Activated naive CD4-positive, alpha-beta T cell treated with anti-CD3 and anti-CD28 coated beads, Interleukin-2, amount 50 U/mL, for 24 hours (primary cell): ENCODE measurements at regions not wholly inside any gene's neighbourhood (a gene's known extent, or its start where the extent isn't known, plus 50 kb on each side); places are given as distances from the start of the nearest gene placed in this dataset.

ENCODE experiments used
- H3K27ac Mint-ChIP-seq: one replicate; pipeline ENCODE4 v1.8.0; 2021; ENCODE audit warnings: mild to moderate bottlenecking, mixed read lengths
- H3K27me3 Mint-ChIP-seq: one replicate; pipeline ENCODE4 v1.8.0; 2021; ENCODE audit warnings: mixed read lengths
- H3K36me3 Mint-ChIP-seq: one replicate; pipeline ENCODE4 v1.8.0; 2021; ENCODE audit warnings: mixed read lengths
- H3K4me1 Mint-ChIP-seq: one replicate; pipeline ENCODE4 v1.8.0; 2021; ENCODE audit warnings: mixed read lengths
- H3K4me3 Mint-ChIP-seq: one replicate; pipeline ENCODE4 v1.8.0; 2021; ENCODE audit warnings: mild to moderate bottlenecking, mixed read lengths
- H3K9me3 Mint-ChIP-seq: one replicate; pipeline ENCODE4 v1.8.0; 2021; ENCODE audit warnings: mixed read lengths

DNA sequence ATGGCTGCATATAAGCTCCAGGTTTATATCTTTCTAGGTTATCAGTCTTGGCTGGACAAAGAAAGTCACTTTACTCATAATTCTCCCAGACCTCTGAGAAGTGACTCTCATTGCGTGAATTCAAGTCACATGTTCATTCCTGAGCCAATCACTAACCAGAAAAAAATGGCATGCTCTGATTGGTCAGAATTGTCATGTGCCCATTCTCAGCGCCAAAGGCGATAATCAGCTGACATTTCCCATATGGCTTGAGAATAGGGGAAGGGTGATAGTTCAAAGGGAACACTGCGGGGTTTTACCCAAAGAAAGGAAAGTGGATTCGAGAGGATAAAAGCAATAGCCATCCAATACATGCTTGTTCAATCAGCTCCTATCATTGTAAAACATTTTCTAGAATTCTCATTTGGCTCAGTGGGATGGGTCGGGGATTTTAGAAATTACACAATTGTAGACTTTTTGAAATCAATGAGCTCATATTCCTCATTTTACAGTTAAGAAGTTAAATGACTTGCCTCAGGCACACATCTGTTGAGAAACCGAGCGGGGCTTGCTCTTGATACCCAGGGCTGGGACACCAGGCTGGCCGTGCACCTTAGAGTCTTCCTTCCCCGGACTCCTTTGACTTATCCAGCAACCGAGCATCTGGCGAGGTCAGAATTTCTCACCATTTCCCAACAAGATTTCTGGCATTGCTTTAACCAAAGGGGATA, 454.0 kb upstream of the TBX3 start:
- Mint-ChIP-seq H3K9me3 (peaks cover 14% of the 10 kb centered on the region), H3K27me3 (no peaks in the 10 kb centered on the region), H3K4me1 (no peaks in the 10 kb centered on the region), H3K36me3 (no peaks in the 10 kb centered on the region), H3K27ac (no peak overlapping the region), H3K4me3 (no peak overlapping the region)

DNA sequence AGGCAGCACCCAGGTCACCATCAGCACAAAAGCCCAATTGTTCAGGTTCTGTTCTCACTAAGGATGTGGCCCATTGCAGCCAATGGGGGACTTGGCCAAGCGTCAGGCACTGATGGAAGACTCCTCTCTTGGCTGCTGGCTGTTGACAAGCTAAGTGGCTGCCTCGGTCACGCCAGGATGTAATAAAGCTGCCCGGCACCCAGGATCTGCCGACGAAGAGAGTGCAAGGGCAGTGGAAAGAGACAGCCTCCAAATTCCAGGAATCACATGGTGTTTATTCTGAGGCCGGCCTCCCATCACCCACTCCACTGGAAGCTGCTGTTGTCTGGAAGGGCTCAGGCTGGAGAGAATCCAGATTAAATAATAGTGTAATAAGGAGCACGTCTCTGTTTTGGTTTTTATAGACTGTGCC, 451.8 kb upstream of the TBX3 start:
- no peak overlapping the region for H3K4me3 Mint-ChIP-seq
- H3K36me3 Mint-ChIP-seq: no peaks in the 10 kb centered on the region
- H3K27ac Mint-ChIP-seq: no peak overlapping the region
- H3K9me3 Mint-ChIP-seq: peaks cover 14% of the 10 kb centered on the region
- H3K4me1 Mint-ChIP-seq: no peaks in the 10 kb centered on the region
- no peaks in the 10 kb centered on the region for H3K27me3 Mint-ChIP-seq

DNA sequence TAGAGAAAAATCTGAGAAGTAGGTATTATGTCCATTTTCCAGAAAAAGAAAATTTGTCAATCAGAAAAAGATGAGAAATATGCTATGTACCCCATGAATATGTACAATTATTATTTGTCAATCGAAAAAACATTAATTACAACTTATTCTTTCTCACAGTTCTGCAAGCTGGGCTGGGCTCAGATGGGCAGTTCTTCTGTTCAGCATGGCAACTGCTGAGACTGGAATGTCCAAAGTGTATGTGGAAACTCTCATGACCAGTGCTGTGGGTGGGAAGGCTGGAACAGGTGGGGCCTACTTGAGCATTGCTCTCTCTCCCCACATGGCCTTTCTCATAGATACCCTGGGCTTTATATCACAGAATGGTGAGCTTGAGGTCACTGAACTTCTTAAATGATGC, 450.3 kb upstream of the TBX3 start:
- no peaks in the 10 kb centered on the region for H3K36me3 Mint-ChIP-seq
- no peak overlapping the region for H3K4me3 Mint-ChIP-seq
- no peaks in the 10 kb centered on the region for H3K27me3 Mint-ChIP-seq
- no peak overlapping the region for H3K27ac Mint-ChIP-seq
- H3K9me3 Mint-ChIP-seq: peaks cover 9% of the 10 kb centered on the region
- H3K4me1 Mint-ChIP-seq: no peaks in the 10 kb centered on the region

DNA sequence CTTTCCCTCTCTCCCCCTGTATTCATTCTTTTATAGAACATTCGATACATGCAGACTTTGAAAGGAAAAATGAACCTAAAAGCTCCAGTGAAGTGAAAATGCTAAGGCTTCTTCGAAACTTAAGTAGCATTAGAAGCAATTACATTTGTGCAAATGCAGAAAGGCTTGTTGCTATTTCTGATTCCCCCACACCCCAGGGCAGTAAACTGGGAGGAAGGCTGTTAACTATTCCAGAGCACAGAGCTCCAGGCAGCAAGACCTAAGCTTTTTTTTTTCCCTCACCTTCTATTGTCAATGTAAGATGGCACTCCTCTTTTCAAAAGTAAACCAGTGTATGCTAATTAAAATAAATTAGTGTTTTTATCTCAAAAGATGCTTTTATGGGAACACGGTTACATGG, 448.9 kb upstream of the TBX3 start:
- Mint-ChIP-seq H3K4me3 (no peak overlapping the region), H3K27me3 (no peaks in the 10 kb centered on the region)

DNA sequence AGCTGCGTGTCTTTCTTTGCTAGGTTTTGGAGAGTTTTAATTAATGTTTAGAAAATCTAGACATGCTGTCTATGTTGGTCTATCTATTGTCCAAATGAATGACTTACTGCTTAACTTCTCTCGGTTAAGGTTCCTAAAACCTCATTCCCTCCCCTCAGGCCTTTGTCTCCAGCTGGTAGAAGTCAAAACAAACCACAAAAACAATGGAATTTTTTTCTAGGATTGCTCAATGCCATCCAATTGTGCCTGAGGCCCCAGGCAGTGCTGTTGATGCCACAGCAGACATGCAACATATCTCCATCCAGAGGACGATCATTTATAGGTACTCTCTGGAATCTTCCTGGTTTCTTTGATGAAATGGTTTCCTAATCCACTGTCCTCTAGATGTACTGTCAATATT, 448.2 kb upstream of the TBX3 start:
- Mint-ChIP-seq H3K4me3 (no peak overlapping the region), H3K27ac (no peak overlapping the region), H3K9me3 (peaks cover 9% of the 10 kb centered on the region), H3K4me1 (no peaks in the 10 kb centered on the region), H3K27me3 (no peaks in the 10 kb centered on the region), H3K36me3 (no peaks in the 10 kb centered on the region)

More for the DNA sequence above, 448.9 kb upstream of the TBX3 start:
- Mint-ChIP-seq H3K27ac (no peak overlapping the region), H3K4me1 (no peaks in the 10 kb centered on the region), H3K36me3 (no peaks in the 10 kb centered on the region), H3K9me3 (peaks cover 9% of the 10 kb centered on the region)

DNA sequence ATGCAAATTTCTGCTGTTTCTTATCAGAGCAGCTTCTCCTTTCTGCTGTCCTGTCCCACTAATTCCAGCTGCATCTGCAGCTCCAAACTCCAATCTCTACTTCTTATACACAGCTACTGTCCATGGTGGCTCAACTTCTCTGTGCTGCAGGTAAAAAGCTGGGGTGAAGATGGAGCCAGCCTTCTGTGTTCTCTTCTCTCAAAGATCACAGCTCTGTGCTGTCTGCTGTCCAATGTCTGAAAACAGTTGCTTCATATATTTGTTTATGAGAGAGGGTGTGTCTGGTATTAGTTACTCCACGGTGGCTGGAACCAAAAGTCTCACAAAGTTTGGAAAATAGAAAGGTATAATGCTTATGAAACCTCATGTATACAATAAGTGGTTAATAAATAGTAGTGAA, 445.8 kb upstream of the TBX3 start:
- H3K4me3 Mint-ChIP-seq: no peak overlapping the region
- no peaks in the 10 kb centered on the region for H3K4me1 Mint-ChIP-seq
- H3K36me3 Mint-ChIP-seq: no peaks in the 10 kb centered on the region
- H3K27ac Mint-ChIP-seq: no peak overlapping the region
- H3K27me3 Mint-ChIP-seq: no peaks in the 10 kb centered on the region
- H3K9me3 Mint-ChIP-seq: no peaks in the 10 kb centered on the region

DNA sequence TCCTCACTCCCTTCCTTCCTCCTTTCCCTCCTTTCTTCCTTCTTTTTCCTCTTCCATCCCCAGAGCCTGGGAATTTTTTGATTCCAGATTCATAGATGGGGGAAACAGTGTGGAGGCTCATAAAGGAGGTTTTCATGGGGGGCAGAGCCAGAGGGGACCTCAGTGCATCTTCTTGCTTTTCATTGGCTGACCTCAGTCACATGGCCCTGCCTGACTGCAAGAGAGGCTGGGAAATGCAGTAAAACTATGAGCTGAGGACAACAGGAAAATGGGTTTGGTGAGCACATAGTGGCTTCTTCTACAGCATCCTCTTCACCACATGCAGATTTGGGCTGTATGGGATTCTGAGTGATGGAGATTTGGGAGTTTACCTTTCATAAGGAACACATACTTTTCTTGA, 437.1 kb upstream of the TBX3 start:
- H3K36me3 Mint-ChIP-seq: no peaks in the 10 kb centered on the region

DNA sequence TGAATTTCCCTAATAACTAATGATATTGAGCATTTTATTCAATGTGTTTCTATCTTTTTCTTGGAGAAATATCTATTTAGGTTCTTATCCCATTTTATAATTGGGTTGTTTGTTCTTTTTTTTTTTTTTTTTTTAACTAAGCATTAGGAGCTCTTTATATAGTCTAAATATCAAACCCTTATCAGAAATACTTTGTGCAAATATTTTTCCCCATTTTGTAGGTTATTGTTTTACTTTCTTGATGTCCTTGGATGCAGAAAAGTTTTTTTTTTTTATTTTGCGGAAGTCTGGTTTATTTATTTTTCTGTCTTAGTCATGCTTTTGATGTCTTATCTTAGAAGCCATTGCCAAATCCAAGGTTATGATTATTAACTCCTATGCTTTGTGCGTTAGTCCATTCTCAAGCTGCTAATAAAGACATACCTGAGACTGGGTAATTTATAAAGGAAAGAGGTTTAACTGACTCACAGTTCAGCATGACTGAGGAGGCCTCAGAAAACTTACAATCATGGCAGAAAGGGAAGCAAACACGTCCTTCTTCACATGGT, 434.3 kb upstream of the TBX3 start:
- Mint-ChIP-seq H3K27ac (no peak overlapping the region), H3K36me3 (no peaks in the 10 kb centered on the region), H3K4me1 (no peaks in the 10 kb centered on the region), H3K4me3 (no peak overlapping the region), H3K9me3 (peaks cover 15% of the 10 kb centered on the region), H3K27me3 (no peaks in the 10 kb centered on the region)

More for the DNA sequence above, 437.1 kb upstream of the TBX3 start:
- H3K9me3 Mint-ChIP-seq: peaks cover 15% of the 10 kb centered on the region
- H3K4me3 Mint-ChIP-seq: no peak overlapping the region
- no peaks in the 10 kb centered on the region for H3K27me3 Mint-ChIP-seq
- no peaks in the 10 kb centered on the region for H3K4me1 Mint-ChIP-seq
- no peak overlapping the region for H3K27ac Mint-ChIP-seq

DNA sequence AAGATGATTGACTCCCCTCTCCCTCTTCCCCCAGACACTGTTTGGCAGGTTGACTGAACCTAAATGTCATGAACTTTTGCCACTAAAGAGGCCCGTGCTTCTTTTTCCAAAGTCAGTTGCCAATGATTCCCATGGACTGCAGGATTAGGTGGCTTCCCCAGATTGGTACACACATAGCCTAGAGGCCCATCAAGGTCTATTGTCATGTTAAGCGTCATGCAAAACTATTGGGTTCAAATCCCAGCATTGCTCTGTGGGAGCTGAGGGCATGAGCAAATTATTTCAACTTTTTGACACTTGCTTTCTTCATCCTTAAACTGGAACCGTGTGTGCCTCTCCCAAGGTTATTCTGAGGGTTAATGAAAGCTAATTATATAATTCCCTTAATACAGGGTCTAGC, 430.2 kb upstream of the TBX3 start:
- no peak overlapping the region for H3K27ac Mint-ChIP-seq
- H3K9me3 Mint-ChIP-seq: peaks cover 10% of the 10 kb centered on the region
- H3K36me3 Mint-ChIP-seq: no peaks in the 10 kb centered on the region
- H3K27me3 Mint-ChIP-seq: peaks cover 4% of the 10 kb centered on the region
- H3K4me1 Mint-ChIP-seq: no peaks in the 10 kb centered on the region
- no peak overlapping the region for H3K4me3 Mint-ChIP-seq

DNA sequence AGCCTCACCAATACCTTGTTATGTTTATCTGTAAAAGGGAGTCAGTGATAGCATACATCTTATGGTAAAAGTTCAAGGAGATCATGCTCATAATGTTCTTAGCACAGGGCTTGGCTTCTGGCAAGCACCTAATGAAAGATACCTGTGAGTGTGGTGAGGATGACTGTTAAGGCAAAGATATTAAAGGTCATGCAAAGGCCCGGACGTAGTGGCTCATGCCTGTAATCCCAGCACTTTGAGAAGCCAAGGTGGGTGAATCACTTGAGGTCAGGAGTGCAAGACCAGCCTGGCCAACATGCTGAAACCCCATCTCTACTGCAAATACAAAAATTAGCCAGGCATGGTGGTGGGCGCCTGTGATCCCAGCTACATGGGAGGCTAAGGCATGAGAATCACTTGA, 425.9 kb upstream of the TBX3 start:
- Mint-ChIP-seq H3K27ac (no peak overlapping the region), H3K4me1 (no peaks in the 10 kb centered on the region), H3K4me3 (no peak overlapping the region), H3K27me3 (peaks cover 4% of the 10 kb centered on the region), H3K36me3 (no peaks in the 10 kb centered on the region), H3K9me3 (peaks cover 5% of the 10 kb centered on the region)

DNA sequence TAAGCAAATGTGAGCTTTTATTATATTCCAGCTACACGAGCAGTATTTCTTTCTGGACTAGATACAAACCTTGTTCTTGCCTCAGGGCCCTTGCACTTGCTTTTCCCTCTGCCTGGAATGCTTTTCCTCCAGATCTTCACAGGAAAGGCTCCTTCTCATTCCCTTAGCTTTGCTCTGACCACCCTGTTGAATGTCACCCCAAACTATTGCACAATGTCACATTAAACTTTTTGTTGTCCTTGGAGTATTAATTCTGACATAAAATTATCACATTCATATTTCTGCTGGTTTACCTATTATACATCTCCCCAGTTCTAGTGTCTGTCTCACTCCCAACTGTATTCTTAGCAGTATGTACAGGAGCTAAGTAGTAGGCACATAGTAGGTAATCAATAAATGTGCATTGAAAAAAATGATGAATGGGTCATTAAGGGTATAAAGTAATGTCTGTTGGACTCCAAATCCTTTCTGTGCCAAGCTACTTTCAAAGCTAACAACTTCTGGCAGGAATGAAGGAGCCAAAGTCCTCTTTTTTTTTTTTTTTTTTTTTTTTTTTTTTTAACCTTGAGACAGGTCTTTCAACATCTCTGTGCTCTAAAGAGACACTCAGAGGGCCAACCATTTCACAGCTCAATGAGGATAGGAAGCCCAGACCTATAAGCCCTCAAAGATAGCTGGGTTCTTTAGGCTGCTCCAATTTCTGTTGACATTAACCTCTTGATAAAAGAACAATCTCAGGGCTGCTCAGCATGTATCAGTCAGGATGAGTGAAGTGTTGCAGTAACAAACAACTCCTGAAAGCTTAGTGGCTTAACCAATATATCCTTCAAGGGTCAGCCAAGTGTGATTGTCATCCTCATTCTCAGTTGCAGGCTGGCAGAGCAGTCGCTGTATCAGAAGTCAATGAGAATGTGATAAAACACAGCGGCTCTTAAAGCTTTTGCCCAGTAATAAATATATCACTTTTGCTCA, 424.4 kb upstream of the TBX3 start:
- Mint-ChIP-seq H3K4me3 (no peak overlapping the region), H3K27ac (no peak overlapping the region), H3K36me3 (no peaks in the 10 kb centered on the region), H3K27me3 (peaks cover 4% of the 10 kb centered on the region), H3K9me3 (peaks cover 5% of the 10 kb centered on the region), H3K4me1 (no peaks in the 10 kb centered on the region)

DNA sequence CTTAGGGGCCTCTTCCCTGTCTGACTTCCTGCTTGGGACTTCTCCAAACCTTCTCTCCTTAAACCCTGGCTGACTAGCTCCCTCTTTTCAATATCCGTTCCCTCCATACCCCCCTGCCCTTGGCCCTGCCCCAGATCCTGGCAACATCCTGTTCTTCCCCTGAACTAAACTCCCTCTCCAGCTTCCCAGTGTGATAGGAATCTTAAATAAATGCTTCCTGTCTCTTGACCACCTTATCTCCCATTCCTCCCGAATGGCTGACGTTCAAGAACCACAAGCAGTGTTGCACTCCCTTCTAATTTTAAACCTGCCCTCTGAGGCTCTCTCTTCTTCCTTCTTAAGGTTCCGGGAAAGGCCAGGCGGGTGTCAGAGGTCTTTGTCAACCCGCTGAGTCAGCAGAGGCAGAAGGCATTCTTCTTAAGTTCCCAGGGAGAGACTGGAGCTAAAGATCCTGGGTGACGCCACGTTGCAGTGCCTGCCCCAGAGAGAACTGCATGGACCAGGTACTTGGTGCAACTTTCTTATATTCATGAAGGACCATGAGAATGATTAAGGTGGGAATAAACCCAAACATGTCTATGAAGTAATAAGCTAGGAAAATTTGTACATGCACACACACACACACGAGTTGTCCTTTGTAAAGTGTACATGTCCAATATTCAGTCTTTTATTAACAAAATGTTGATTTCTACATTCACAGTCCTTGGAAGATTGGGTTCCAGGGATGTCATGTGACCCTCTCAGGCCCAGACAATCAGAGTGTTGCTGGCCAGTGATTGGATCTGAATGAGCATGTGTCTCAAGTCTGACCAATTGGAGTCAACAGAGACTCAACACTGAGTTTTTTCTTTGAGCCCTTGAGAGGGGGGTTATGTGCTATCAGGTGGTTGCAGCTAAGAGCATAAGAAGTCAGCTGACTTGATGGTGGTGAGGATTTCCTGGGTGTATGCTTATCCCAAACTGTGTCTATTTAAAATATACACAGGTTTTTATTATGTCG, 420.2 kb upstream of the TBX3 start:
- H3K4me1 Mint-ChIP-seq: no peaks in the 10 kb centered on the region

DNA sequence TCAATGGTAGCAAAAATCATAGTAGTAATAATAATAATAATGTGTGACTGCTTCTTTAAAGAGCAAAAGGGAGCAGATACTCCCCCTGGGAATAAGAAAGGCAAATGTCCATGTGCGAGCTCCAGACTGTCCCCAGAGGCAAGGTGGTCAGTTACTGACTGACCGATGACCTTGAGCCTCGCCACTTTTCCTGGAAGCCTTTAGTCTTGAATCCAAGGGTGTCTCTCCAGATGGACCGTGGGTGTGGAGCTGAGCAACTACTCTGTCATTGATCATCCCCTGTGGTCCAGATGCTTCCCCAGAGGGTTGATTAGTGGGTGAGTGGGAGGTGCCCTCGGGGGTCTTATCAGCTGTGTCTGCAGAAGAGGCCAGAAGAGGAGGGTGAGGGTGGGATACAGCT, 418.5 kb upstream of the TBX3 start:
- H3K27ac Mint-ChIP-seq: no peak overlapping the region
- no peak overlapping the region for H3K4me3 Mint-ChIP-seq
- peaks cover 11% of the 10 kb centered on the region for H3K9me3 Mint-ChIP-seq
- H3K27me3 Mint-ChIP-seq: peaks cover 2% of the 10 kb centered on the region
- H3K4me1 Mint-ChIP-seq: no peaks in the 10 kb centered on the region
- no peaks in the 10 kb centered on the region for H3K36me3 Mint-ChIP-seq

More for the DNA sequence above, 420.2 kb upstream of the TBX3 start:
- Mint-ChIP-seq H3K9me3 (peaks cover 5% of the 10 kb centered on the region), H3K4me3 (no peak overlapping the region), H3K36me3 (no peaks in the 10 kb centered on the region), H3K27me3 (no peaks in the 10 kb centered on the region), H3K27ac (no peak overlapping the region)

DNA sequence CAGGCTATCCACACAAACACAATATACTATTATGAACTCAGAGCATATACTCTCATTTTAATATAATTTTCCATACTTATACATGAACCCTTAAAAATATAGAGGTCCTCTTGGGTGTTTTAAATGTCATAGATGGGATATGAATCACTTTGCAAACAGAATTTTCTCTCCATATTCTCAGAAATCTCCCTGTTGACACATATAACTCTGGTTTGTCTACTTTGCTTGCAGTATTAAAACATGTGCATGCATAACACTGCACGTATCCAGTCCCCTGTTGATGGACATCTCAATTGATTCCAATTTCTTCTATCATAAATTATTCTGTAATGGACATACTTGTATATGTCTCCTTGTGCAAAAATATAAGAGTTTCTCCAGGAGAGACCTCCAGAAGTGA, 417.5 kb upstream of the TBX3 start:
- Mint-ChIP-seq H3K4me1 (no peaks in the 10 kb centered on the region), H3K27me3 (peaks cover 2% of the 10 kb centered on the region), H3K4me3 (no peak overlapping the region), H3K27ac (no peak overlapping the region), H3K9me3 (peaks cover 12% of the 10 kb centered on the region), H3K36me3 (no peaks in the 10 kb centered on the region)

DNA sequence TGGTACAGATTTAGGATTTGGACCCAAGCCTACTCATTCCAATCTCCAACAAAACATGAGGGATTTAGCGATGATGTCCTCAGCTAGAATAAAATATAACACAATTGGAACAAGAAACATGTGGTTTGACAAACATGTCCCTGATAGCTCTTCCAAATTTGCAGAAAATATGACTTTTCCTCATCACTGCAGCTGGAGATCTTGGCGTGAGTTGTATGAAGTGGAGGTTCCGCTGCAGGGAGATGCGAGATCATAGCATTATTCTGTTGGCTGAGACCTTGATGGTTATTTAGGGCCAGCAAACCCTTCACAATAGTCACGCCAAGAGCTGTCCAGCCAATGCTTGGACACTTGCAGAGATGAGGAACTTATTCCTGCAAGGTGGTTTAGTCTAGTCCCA, 413.4 kb upstream of the TBX3 start:
- Mint-ChIP-seq H3K36me3 (no peaks in the 10 kb centered on the region), H3K9me3 (peaks cover 7% of the 10 kb centered on the region), H3K4me1 (no peaks in the 10 kb centered on the region), H3K4me3 (no peak overlapping the region), H3K27ac (no peak overlapping the region), H3K27me3 (peaks cover 2% of the 10 kb centered on the region)
